Vagina (tissue), 2 donors: ENCODE measurements at regions not wholly inside any gene's neighbourhood (a gene's known extent, or its start where the extent isn't known, plus 50 kb on each side); places are given as distances from the start of the nearest gene placed in this dataset.

Experiments used
- DNase-seq, 2 donors: peaks; one replicate each; pipeline ENCODE4 v3.0.0-alpha.2; 2017; ENCODE audit errors: extremely low spot score in 2 of 2
- H3K27ac ChIP-seq: fragments of 200-600 bp; sonication (generic); one replicate; pipeline ENCODE4 v1.5.1; 2019
- H3K27me3 ChIP-seq: fragments of 200-600 bp; sonication (generic); one replicate; pipeline ENCODE4 v1.5.1; 2019
- H3K36me3 ChIP-seq, 2 donors: fragments of 200-600 bp; sonication (generic); one replicate each; pipeline ENCODE4 v1.5.1; 2017 to 2019
- H3K4me1 ChIP-seq: fragments of 200-600 bp; sonication (generic); one replicate; pipeline ENCODE4 v1.5.1; 2019
- H3K4me3 ChIP-seq, 2 donors: fragments of 200-600 bp; sonication (generic); 1 replicate in 1 of 2; 2 replicates in 1 of 2; pipeline ENCODE4 v1.5.1; 2016 to 2019
- H3K9me3 ChIP-seq: fragments of 200-600 bp; sonication (generic); one replicate; pipeline ENCODE4 v1.5.1; 2019
- CTCF ChIP-seq, 3 experiments: fragments of 450-650 bp in 2 of 3; fragments of 200-600 bp in 1 of 3; sonication (generic) in 1 of 3; IDR thresholded peaks; one replicate each; pipeline ENCODE4 v1.5.1; 2017 to 2019; ENCODE audit warnings: antibody characterized with exemption in 3 of 3, mild to moderate bottlenecking in 2 of 3, moderate library complexity in 2 of 3
- POLR2A ChIP-seq, 2 donors: fragments of 450-650 bp; IDR thresholded peaks; one replicate each; pipeline ENCODE4 v1.6.1; 2017; ENCODE audit warnings: antibody characterized with exemption in 2 of 2, mild to moderate bottlenecking in 2 of 2, moderate library complexity in 2 of 2
- POLR2AphosphoS5 ChIP-seq, 2 donors: sonication (generic); formaldehyde crosslinking; IDR thresholded peaks; one replicate each; pipeline ENCODE4 v1.9.0; 2017; ENCODE audit warnings: antibody characterized with exemption in 2 of 2, mild to moderate bottlenecking in 2 of 2, low read depth in 1 of 2; ENCODE audit not compliant: insufficient read depth in 1 of 2
- intact Hi-C: fragments of 100-400 bp; cut with DNase I; formaldehyde crosslinking; loops from one replicate; pipeline ENCODE4 v1.15.1; 2023

DNA sequence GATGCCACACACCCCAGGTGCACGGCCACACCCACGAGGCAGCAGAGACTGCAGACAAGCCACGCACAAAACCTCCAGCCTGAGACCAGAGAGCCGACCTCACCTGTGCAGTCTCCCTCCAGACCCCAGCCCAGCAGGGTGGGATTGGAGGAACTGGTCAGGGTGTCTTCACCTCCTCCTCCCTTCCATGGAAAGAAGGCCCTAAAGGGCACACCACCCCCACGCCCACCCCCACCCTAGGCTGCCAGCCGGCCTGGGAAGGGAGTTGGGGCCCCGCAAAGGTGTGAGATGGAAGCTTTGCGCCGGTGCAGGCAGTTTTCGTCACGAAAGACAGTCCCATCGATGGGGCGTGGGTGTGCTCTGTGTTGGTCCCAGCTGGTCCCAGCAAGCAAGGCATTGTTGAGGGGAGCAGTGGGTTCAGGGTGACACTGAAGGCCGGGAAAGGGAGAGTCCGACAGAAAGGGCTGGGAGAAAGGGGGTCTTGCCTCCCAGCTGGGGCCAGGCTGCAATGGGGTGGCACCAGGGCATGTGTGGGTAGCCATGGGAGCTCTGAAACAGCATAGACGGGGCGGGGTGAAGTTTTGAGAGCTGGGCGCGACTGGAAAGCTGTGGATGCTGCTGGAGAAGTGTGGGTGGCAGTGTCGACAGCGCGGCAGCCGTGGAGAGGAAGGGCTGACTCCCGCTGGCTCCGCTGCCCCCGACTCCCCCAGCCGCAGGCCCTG, 349.2 kb downstream of the GLRX3 start:
- no peak for DNase-seq
- Histone ChIP-seq H3K9me3 (no peaks in the 10 kb centered on the region), H3K27ac (no peak overlapping the region), H3K4me1 (no peaks in the 10 kb centered on the region), H3K4me3 (no peak overlapping the region), H3K36me3 (no peaks in the 10 kb centered on the region), H3K27me3 (no peaks in the 10 kb centered on the region)
- TF ChIP-seq POLR2A (IDR thresholded peaks at IDR 0.05) (no peak), CTCF (IDR thresholded peaks at IDR 0.05) (no peak)
- intact Hi-C loops = no loop called here

DNA sequence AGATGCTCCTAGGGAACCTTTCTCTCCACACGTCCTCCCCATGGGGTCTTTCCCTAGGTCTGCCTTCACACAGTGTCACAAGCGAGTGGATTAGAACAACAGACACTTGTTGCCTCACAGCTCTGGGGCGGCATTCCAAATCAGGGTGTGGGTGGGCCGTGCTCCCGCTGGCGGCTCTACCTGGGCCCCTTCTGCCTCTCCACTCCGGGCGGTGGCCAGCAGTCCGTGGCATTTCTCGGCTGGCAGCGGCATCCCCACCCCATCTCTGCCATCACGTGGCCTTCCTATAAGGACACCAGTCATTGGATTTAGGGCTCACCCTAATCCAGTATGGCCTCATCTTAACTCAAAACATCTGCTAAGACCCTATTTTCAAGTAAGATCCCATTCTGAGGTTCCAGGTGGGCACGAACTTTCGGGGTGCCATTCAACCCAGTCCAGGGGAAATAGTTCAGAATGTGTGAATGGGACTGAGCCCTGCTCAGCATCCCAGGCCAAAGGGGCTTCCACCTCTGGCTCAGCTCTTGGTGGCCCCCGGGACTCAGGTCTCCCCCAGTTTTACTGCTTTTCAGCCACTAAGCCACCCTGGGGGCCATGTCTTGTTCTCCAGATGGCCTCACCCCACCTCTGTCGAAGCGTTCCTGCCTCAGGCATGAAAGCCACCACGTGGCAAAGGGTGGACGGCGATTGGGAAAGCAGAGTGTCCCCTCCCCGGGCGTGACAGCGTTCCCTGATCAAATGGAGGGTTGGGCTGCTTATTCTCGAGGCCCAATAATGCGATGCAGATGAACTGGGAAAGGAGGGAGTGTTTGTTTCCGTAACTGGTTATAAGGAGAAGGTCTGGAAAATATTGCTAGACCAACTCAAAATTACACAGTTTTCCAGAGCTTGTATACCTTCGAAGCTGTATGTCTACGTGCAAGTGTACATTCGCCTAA, 350.0 kb downstream of the GLRX3 start:
- Histone ChIP-seq H3K27me3 (no peaks in the 10 kb centered on the region), H3K4me1 (no peaks in the 10 kb centered on the region), H3K36me3 (no peaks in the 10 kb centered on the region), H3K27ac (no peak overlapping the region), H3K4me3 (no peak overlapping the region), H3K9me3 (no peaks in the 10 kb centered on the region)
- DNase-seq = no peak
- TF ChIP-seq POLR2AphosphoS5 (IDR thresholded peaks at IDR 0.05; ENCODE audit: insufficient read depth in 1 of 2, low read depth in 1 of 2) (no peak), CTCF (IDR thresholded peaks at IDR 0.05) (no peak), POLR2A (IDR thresholded peaks at IDR 0.05) (no peak)
- intact Hi-C loops = no loop called here

- intact Hi-C loops = no loop called here
- Histone ChIP-seq H3K9me3 (no peaks in the 10 kb centered on the region), H3K27ac (no peak overlapping the region), H3K27me3 (no peaks in the 10 kb centered on the region), H3K4me1 (no peaks in the 10 kb centered on the region), H3K36me3 (no peaks in the 10 kb centered on the region), H3K4me3 (no peak overlapping the region)
- TF ChIP-seq POLR2AphosphoS5 (IDR thresholded peaks at IDR 0.05; ENCODE audit: insufficient read depth in 1 of 2, low read depth in 1 of 2) (no peak), POLR2A (IDR thresholded peaks at IDR 0.05) (no peak), CTCF (IDR thresholded peaks at IDR 0.05) (no peak)
- no peak for DNase-seq
Observed at GRCh38 chr10:130486906-130487305, 350.7 kb downstream of the GLRX3 start.

DNA sequence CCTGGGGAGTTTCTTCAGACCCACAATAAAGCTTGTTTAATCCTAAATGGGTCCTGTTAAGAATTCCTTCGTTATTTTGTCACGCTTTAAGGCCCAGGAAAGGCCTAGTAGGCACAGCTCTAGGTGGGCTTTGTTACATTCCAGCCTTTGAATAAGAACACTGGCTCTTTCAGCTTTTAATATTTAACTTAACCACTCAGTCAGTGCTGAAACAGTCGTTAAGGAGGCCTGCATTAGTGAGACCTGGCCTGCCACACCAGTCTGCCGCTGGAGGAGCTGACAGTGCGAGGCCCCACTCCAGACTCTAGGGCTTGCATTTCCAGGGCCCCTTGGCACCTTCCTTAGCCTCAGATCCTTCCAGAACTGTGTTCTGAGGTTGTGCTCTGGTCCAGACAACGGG, 351.4 kb downstream of the GLRX3 start:
- DNase-seq = no peak
- TF ChIP-seq POLR2AphosphoS5 (IDR thresholded peaks at IDR 0.05; ENCODE audit: insufficient read depth in 1 of 2, low read depth in 1 of 2) = no peak
- no peak for TF ChIP-seq POLR2A (IDR thresholded peaks at IDR 0.05)
- TF ChIP-seq CTCF (IDR thresholded peaks at IDR 0.05) = no peak
- no peak overlapping the region for H3K4me3 ChIP-seq
- no peaks in the 10 kb centered on the region for H3K9me3 ChIP-seq
- H3K27ac ChIP-seq = no peak overlapping the region
- no peaks in the 10 kb centered on the region for H3K27me3 ChIP-seq
- intact Hi-C loops = no loop called here
- H3K36me3 ChIP-seq = no peaks in the 10 kb centered on the region
- no peaks in the 10 kb centered on the region for H3K4me1 ChIP-seq

GRCh38 chr10:130489891-130490290, 353.7 kb downstream of the GLRX3 start:
- TF ChIP-seq CTCF (IDR thresholded peaks at IDR 0.05) = no peak
- no peak for TF ChIP-seq POLR2AphosphoS5 (IDR thresholded peaks at IDR 0.05; ENCODE audit: insufficient read depth in 1 of 2, low read depth in 1 of 2)
- TF ChIP-seq POLR2A (IDR thresholded peaks at IDR 0.05) = no peak
- H3K4me3 ChIP-seq = no peak overlapping the region
- H3K4me1 ChIP-seq = no peaks in the 10 kb centered on the region
- no peak overlapping the region for H3K27ac ChIP-seq
- H3K36me3 ChIP-seq = no peaks in the 10 kb centered on the region
- no peak for DNase-seq
- H3K27me3 ChIP-seq = no peaks in the 10 kb centered on the region
- no peaks in the 10 kb centered on the region for H3K9me3 ChIP-seq
- intact Hi-C loops = no loop called here
